ENCODE measurements at regions not wholly inside any gene's neighbourhood (a gene's known extent, or its start where the extent isn't known, plus 50 kb on each side); places are given as distances from the start of the nearest gene placed in this dataset.

DNA sequence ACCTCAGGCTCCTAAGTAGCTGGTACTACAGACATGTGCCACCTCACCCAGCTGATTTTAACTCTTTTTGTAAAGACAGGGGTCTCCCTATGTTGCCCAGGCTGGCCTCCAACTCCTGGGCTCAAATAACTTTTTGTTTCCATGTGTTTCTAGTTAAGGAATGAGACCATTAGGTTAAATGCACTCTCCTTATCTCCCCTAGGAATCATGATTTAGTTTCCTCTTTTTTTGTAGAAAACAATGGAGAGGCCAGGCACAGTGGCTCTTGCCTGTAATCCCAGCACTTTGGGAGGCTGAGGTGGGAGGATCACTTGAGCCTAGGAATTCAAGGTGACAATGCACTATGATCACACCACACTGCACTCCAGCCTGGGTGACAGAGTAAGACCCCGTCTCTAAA lies 198.8 kb upstream of the C2CD4B start:
- Histone ChIP-seq H3K27me3 (ENCODE audit: control insufficient read depth in 4 of 4, insufficient read depth in 4 of 4, low read length in 3 of 4) (peaks cover 0 to 3% (median 0%) of the 10 kb centered on the region in 4 donors), H3K9ac (ENCODE audit: low read depth in 1 of 2, low read length in 2 of 2) (no peak overlapping the region), H3K9me3 (ENCODE audit: control insufficient read depth in 4 of 4, low read length in 3 of 4) (no peaks in the 10 kb centered on the region), H3K4me1 (ENCODE audit: control insufficient read depth in 4 of 4, insufficient read depth in 4 of 4, low read length in 3 of 4) (no peaks in the 10 kb centered on the region), H3K27ac (ENCODE audit: low read depth in 1 of 2, low read length in 2 of 2) (no peak overlapping the region), H3K4me3 (ENCODE audit: low read depth in 1 of 3, low read length in 3 of 3) (no peak overlapping the region), H3K36me3 (ENCODE audit: control insufficient read depth in 4 of 4, insufficient read depth in 3 of 4, low read depth in 1 of 4, low read length in 3 of 4) (no peaks in the 10 kb centered on the region)
- DNase-seq (ENCODE audit: low spot score) = no peak
- TF ChIP-seq YY1 (IDR thresholded peaks at IDR 0.05) (no peak), JUND (IDR thresholded peaks at IDR 0.05) (no peak), NR2F2 (IDR thresholded peaks at IDR 0.05) (no peak), SP1 (IDR thresholded peaks at IDR 0.05) (no peak)
- TF ChIP-seq, protein P1, sequence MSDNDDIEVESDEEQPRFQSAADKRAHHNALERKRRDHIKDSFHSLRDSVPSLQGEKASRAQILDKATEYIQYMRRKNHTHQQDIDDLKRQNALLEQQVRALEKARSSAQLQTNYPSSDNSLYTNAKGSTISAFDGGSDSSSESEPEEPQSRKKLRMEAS (IDR thresholded peaks at IDR 0.05) = no peak
- 69% methylated on average over 1 of the region's 1 CpG for WGBS

DNA sequence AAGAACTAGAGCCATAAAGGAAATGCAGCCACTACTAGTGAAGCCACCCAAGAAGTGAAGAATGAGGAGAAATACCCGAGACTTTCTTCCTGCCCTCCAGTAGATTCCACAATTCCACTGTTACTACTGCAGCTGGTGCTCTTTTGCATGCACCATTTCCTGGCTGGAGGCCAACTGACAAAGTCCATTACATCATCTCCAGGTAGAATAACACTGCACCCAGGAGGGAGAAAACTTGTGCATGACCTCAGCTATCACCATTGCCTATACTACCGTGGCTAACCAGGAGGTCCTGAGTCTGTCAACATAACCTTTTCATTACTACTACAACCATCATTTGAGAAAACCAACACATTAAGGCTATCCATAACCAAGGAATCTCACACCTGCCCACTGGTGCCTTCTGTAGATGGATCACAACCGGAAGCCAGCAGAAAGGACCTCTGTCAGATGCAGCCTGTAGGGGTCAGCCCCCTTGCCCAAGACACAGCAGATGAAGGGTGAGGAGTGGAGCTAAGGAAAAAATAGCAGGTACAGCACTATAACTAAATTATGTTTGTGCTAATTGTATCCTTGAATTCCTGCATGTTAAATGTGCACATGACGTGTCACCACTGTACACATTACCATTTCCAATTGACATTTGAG lies 200.8 kb upstream of the C2CD4B start:
- no peak overlapping the region for H3K9ac ChIP-seq (ENCODE audit: low read depth in 1 of 2, low read length in 2 of 2)
- H3K36me3 ChIP-seq (ENCODE audit: control insufficient read depth in 4 of 4, insufficient read depth in 3 of 4, low read depth in 1 of 4, low read length in 3 of 4) = no peaks in the 10 kb centered on the region
- no peaks in the 10 kb centered on the region for H3K9me3 ChIP-seq (ENCODE audit: control insufficient read depth in 4 of 4, low read length in 3 of 4)
- H3K4me1 ChIP-seq (ENCODE audit: control insufficient read depth in 4 of 4, insufficient read depth in 4 of 4, low read length in 3 of 4) = no peaks in the 10 kb centered on the region
- DNase-seq (ENCODE audit: low spot score) = no peak
- 71% methylated on average over 4 of the region's 4 CpGs for WGBS
- H3K27me3 ChIP-seq (ENCODE audit: control insufficient read depth in 4 of 4, insufficient read depth in 4 of 4, low read length in 3 of 4) = no peaks in the 10 kb centered on the region
- no peak overlapping the region for H3K27ac ChIP-seq (ENCODE audit: low read depth in 1 of 2, low read length in 2 of 2)
- no peak overlapping the region for H3K4me3 ChIP-seq (ENCODE audit: low read depth in 1 of 3, low read length in 3 of 3)
- TF ChIP-seq, protein P2, sequence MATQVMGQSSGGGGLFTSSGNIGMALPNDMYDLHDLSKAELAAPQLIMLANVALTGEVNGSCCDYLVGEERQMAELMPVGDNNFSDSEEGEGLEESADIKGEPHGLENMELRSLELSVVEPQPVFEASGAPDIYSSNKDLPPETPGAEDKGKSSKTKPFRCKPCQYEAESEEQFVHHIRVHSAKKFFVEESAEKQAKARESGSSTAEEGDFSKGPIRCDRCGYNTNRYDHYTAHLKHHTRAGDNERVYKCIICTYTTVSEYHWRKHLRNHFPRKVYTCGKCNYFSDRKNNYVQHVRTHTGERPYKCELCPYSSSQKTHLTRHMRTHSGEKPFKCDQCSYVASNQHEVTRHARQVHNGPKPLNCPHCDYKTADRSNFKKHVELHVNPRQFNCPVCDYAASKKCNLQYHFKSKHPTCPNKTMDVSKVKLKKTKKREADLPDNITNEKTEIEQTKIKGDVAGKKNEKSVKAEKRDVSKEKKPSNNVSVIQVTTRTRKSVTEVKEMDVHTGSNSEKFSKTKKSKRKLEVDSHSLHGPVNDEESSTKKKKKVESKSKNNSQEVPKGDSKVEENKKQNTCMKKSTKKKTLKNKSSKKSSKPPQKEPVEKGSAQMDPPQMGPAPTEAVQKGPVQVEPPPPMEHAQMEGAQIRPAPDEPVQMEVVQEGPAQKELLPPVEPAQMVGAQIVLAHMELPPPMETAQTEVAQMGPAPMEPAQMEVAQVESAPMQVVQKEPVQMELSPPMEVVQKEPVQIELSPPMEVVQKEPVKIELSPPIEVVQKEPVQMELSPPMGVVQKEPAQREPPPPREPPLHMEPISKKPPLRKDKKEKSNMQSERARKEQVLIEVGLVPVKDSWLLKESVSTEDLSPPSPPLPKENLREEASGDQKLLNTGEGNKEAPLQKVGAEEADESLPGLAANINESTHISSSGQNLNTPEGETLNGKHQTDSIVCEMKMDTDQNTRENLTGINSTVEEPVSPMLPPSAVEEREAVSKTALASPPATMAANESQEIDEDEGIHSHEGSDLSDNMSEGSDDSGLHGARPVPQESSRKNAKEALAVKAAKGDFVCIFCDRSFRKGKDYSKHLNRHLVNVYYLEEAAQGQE (IDR thresholded peaks at IDR 0.05) = no peak
- TF ChIP-seq HNF4A (conservative IDR thresholded peaks at IDR 0.05) = no peak
- TF ChIP-seq FOXA2 (IDR thresholded peaks at IDR 0.05) = no peak
- no peak for TF ChIP-seq SP1 (IDR thresholded peaks at IDR 0.05)
- no peak for TF ChIP-seq EGR1 (IDR thresholded peaks at IDR 0.05; ENCODE audit: low read depth in 2 of 2)
- TF ChIP-seq, protein P1 (IDR thresholded peaks at IDR 0.05) = no peak
- no peak for TF ChIP-seq FOXA1 (IDR thresholded peaks at IDR 0.05)
- TF ChIP-seq, protein P3, sequence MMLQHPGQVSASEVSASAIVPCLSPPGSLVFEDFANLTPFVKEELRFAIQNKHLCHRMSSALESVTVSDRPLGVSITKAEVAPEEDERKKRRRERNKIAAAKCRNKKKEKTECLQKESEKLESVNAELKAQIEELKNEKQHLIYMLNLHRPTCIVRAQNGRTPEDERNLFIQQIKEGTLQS (IDR thresholded peaks at IDR 0.05) = no peak
- TF ChIP-seq, protein P4, sequence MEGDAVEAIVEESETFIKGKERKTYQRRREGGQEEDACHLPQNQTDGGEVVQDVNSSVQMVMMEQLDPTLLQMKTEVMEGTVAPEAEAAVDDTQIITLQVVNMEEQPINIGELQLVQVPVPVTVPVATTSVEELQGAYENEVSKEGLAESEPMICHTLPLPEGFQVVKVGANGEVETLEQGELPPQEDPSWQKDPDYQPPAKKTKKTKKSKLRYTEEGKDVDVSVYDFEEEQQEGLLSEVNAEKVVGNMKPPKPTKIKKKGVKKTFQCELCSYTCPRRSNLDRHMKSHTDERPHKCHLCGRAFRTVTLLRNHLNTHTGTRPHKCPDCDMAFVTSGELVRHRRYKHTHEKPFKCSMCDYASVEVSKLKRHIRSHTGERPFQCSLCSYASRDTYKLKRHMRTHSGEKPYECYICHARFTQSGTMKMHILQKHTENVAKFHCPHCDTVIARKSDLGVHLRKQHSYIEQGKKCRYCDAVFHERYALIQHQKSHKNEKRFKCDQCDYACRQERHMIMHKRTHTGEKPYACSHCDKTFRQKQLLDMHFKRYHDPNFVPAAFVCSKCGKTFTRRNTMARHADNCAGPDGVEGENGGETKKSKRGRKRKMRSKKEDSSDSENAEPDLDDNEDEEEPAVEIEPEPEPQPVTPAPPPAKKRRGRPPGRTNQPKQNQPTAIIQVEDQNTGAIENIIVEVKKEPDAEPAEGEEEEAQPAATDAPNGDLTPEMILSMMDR (IDR thresholded peaks at IDR 0.05; ENCODE audit: low read depth, low read length, missing input control) = no peak
- TF ChIP-seq RXRA (IDR thresholded peaks at IDR 0.05) = no peak
- TF ChIP-seq, protein P5, sequence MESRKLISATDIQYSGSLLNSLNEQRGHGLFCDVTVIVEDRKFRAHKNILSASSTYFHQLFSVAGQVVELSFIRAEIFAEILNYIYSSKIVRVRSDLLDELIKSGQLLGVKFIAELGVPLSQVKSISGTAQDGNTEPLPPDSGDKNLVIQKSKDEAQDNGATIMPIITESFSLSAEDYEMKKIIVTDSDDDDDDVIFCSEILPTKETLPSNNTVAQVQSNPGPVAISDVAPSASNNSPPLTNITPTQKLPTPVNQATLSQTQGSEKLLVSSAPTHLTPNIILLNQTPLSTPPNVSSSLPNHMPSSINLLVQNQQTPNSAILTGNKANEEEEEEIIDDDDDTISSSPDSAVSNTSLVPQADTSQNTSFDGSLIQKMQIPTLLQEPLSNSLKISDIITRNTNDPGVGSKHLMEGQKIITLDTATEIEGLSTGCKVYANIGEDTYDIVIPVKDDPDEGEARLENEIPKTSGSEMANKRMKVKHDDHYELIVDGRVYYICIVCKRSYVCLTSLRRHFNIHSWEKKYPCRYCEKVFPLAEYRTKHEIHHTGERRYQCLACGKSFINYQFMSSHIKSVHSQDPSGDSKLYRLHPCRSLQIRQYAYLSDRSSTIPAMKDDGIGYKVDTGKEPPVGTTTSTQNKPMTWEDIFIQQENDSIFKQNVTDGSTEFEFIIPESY (IDR thresholded peaks at IDR 0.05) = no peak
- TF ChIP-seq TAF1 (conservative IDR thresholded peaks at IDR 0.05) = no peak

Data from liver (tissue), 8 donors.